Suprapubic skin (tissue), 4 donors: ENCODE measurements at regions not wholly inside any gene's neighbourhood (a gene's known extent, or its start where the extent isn't known, plus 50 kb on each side); places are given as distances from the start of the nearest gene placed in this dataset.

Experiments
- DNase-seq, 2 donors: peaks; one replicate each; pipeline ENCODE4 v3.0.0-alpha.2; 2019; ENCODE audit warnings: low spot score in 2 of 2
- H3K27ac ChIP-seq: fragments of 200-600 bp; sonication (generic); one replicate; pipeline ENCODE4 v1.5.1; 2019
- H3K27me3 ChIP-seq: fragments of 200-600 bp; sonication (generic); one replicate; pipeline ENCODE4 v1.5.1; 2019
- H3K36me3 ChIP-seq: fragments of 200-600 bp; sonication (generic); one replicate; pipeline ENCODE4 v1.5.1; 2019
- H3K4me1 ChIP-seq: fragments of 200-600 bp; sonication (generic); one replicate; pipeline ENCODE4 v1.5.1; 2019
- H3K4me3 ChIP-seq: fragments of 200-600 bp; sonication (generic); one replicate; pipeline ENCODE4 v1.5.1; 2019; ENCODE audit warnings: mild to moderate bottlenecking
- H3K9me3 ChIP-seq: fragments of 200-600 bp; sonication (generic); one replicate; pipeline ENCODE4 v1.5.1; 2019
- CTCF ChIP-seq, 2 donors: fragments of 200-600 bp in 1 of 2; fragments of 450-650 bp in 1 of 2; sonication (generic) in 1 of 2; IDR thresholded peaks; one replicate each; pipeline ENCODE4 v1.5.1; 2016 to 2019; ENCODE audit warnings: antibody characterized with exemption in 2 of 2, mild to moderate bottlenecking in 1 of 2, moderate library complexity in 1 of 2
- EP300 ChIP-seq: sonication (generic); formaldehyde crosslinking; IDR thresholded peaks from one replicate; pipeline ENCODE4 v1.6.1; 2017; ENCODE audit warnings: antibody characterized with exemption
- POLR2A ChIP-seq, 2 donors: fragments of 450-650 bp; IDR thresholded peaks; one replicate each; pipeline ENCODE4 v1.6.1; 2017; ENCODE audit warnings: antibody characterized with exemption in 2 of 2, mild to moderate bottlenecking in 2 of 2, moderate library complexity in 2 of 2
- POLR2AphosphoS5 ChIP-seq, 3 donors: sonication (generic); formaldehyde crosslinking; IDR thresholded peaks; one replicate each; pipeline ENCODE4 v1.6.1; 2017; ENCODE audit warnings: antibody characterized with exemption in 3 of 3
- WGBS: methylation state at CpG from one replicate; pipeline ENCODE4 v1.1.5; 2018; 5-methylcytosine and 5-hydroxymethylcytosine counted together

GRCh38 chr13:76168661-76169060, 532.5 kb downstream of the LMO7 start:
- no peak overlapping the region for H3K27ac ChIP-seq
- H3K36me3 ChIP-seq = no peaks in the 10 kb centered on the region
- no peak overlapping the region for H3K4me3 ChIP-seq
- no peaks in the 10 kb centered on the region for H3K9me3 ChIP-seq
- H3K4me1 ChIP-seq = no peaks in the 10 kb centered on the region
- WGBS = 86% methylated on average over 3 of the region's 3 CpGs
- no peak for DNase-seq
- no peak for TF ChIP-seq POLR2AphosphoS5 (IDR thresholded peaks at IDR 0.05)
- TF ChIP-seq EP300 = no peak
- TF ChIP-seq CTCF (IDR thresholded peaks at IDR 0.05) = no peak
- no peak for TF ChIP-seq POLR2A (IDR thresholded peaks at IDR 0.05)
- H3K27me3 ChIP-seq = no peaks in the 10 kb centered on the region

GRCh38 chr13:76164290-76164689, 528.2 kb downstream of the LMO7 start:
- WGBS = 71% methylated on average over 3 of the region's 3 CpGs
- H3K4me1 ChIP-seq = no peaks in the 10 kb centered on the region
- TF ChIP-seq CTCF (IDR thresholded peaks at IDR 0.05) (no peak), POLR2A (IDR thresholded peaks at IDR 0.05) (no peak), EP300 (no peak), POLR2AphosphoS5 (IDR thresholded peaks at IDR 0.05) (no peak)
- no peak for DNase-seq
- no peaks in the 10 kb centered on the region for H3K9me3 ChIP-seq
- no peaks in the 10 kb centered on the region for H3K36me3 ChIP-seq
- H3K4me3 ChIP-seq = no peak overlapping the region
- H3K27me3 ChIP-seq = no peaks in the 10 kb centered on the region
- H3K27ac ChIP-seq = no peak overlapping the region

DNA sequence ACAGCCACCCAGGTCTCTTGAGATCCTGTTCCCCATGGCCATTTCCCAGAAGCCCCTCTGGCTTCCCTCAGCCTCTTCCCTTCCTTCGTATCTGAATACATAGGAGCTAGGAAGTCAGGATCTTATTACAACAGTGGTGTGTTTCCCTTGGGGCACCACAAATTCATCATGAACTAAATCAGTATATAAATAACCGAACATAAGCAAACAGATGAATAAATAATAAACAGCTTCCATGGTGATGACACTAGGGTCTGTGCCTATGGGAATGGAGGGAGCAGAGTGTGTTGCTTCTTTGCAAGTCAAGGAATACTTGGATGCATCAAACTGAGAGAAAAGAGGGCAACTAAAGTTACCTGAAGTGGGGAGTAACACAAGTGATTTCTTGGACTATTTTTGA, 527.6 kb downstream of the LMO7 start:
- Histone ChIP-seq H3K4me3 (no peak overlapping the region), H3K27ac (no peak overlapping the region), H3K27me3 (no peaks in the 10 kb centered on the region), H3K4me1 (no peaks in the 10 kb centered on the region), H3K9me3 (no peaks in the 10 kb centered on the region), H3K36me3 (no peaks in the 10 kb centered on the region)
- 52% methylated on average over 2 of the region's 2 CpGs for WGBS
- no peak for DNase-seq
- no peak for TF ChIP-seq CTCF (IDR thresholded peaks at IDR 0.05)
- TF ChIP-seq EP300 = no peak
- no peak for TF ChIP-seq POLR2AphosphoS5 (IDR thresholded peaks at IDR 0.05)
- TF ChIP-seq POLR2A (IDR thresholded peaks at IDR 0.05) = no peak

DNA sequence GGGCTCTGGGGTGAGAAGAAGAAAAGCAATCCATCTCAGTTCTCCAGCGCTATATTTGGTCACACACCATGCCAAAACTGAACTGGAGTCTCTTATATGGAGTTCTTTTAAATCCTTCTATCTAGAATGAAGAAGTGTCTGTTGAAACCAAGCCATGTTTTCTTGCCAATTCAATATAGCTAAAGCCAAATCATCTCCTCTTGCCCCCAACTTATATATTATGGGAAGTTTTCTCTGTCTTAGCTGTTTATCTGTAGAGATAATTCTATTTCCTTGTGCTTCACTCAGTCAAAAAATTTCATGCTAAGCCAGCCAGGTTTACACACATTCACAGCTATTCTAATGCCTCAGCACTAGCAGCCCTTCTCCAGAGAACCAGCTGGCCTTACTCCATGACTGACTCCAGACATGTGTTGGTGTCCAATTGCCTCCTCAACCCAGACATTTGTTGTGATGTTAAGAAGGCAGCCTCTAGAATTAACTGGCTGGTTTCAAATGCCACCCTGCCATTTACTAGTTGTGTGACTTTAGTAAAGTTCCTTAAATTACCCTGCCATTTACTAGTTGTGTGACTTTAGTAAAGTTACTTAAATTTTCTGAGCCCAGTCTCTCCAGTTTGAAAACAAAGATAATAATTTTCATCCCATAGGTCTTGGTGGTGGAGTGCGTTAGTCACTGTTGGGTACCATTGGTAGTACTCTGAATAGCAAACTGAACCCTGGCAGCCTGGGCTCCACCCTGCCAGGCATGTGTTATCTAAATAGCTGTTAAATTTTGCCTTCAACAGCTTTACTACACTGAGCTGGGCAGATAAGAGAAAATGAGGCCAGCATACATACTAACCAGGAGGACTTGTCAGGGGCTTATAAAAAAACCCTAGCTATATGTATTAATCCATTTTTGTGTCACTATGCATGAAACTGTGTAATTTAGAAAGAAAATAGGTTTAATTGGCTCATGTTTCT, 525.1 kb downstream of the LMO7 start:
- no peaks in the 10 kb centered on the region for H3K4me1 ChIP-seq
- H3K27me3 ChIP-seq = no peaks in the 10 kb centered on the region
- no peaks in the 10 kb centered on the region for H3K36me3 ChIP-seq
- H3K4me3 ChIP-seq = no peak overlapping the region
- DNase-seq = no peak
- no peak for TF ChIP-seq POLR2A (IDR thresholded peaks at IDR 0.05)
- no peak for TF ChIP-seq POLR2AphosphoS5 (IDR thresholded peaks at IDR 0.05)
- TF ChIP-seq EP300 = no peak
- no peak for TF ChIP-seq CTCF (IDR thresholded peaks at IDR 0.05)
- WGBS = 67% methylated on average over 2 of the region's 2 CpGs
- H3K27ac ChIP-seq = no peak overlapping the region
- no peaks in the 10 kb centered on the region for H3K9me3 ChIP-seq

- WGBS = 89% methylated on average over 4 of the region's 4 CpGs
- H3K36me3 ChIP-seq = no peaks in the 10 kb centered on the region
- H3K4me1 ChIP-seq = no peaks in the 10 kb centered on the region
- H3K4me3 ChIP-seq = no peak overlapping the region
- no peak for DNase-seq
- TF ChIP-seq POLR2AphosphoS5 (IDR thresholded peaks at IDR 0.05) = no peak
- no peak for TF ChIP-seq CTCF (IDR thresholded peaks at IDR 0.05)
- TF ChIP-seq POLR2A (IDR thresholded peaks at IDR 0.05) = no peak
- no peak for TF ChIP-seq EP300
- H3K9me3 ChIP-seq = no peaks in the 10 kb centered on the region
- no peaks in the 10 kb centered on the region for H3K27me3 ChIP-seq
- no peak overlapping the region for H3K27ac ChIP-seq
Measured at GRCh38 chr13:76160506-76160905, 524.4 kb downstream of the LMO7 start.
